Mesendoderm (in vitro differentiated cells): ENCODE measurements at regions not wholly inside any gene's neighbourhood (a gene's known extent, or its start where the extent isn't known, plus 50 kb on each side); places are given as distances from the start of the nearest gene placed in this dataset.

Source experiments
- DNase-seq: peaks from one replicate; pipeline ENCODE4 v3.0.0; 2013
- H2AK5ac ChIP-seq: 2 replicates; pipeline ENCODE4 v1.6.1; 2013; ENCODE audit warnings: low read length, inconsistent platforms
- H2BK120ac ChIP-seq: 2 replicates; pipeline ENCODE4 v1.6.1; 2013; ENCODE audit warnings: low read depth, mild to moderate bottlenecking, low read length, moderate library complexity, mixed read lengths
- H2BK15ac ChIP-seq: replicated peaks from 2 replicates; pipeline ENCODE4 v1.6.1; 2013; ENCODE audit warnings: low read depth, mild to moderate bottlenecking, moderate library complexity
- H2BK5ac ChIP-seq: 2 replicates; pipeline ENCODE4 v1.6.1; 2013; ENCODE audit warnings: low read length, inconsistent platforms
- H3K18ac ChIP-seq: 2 replicates; pipeline ENCODE4 v1.6.1; 2013; ENCODE audit warnings: mild to moderate bottlenecking, low read length, mixed read lengths
- H3K23ac ChIP-seq: one replicate; pipeline ENCODE4 v1.6.1; 2013; ENCODE audit warnings: low read length
- H3K27ac ChIP-seq: 2 replicates; pipeline ENCODE4 v1.5.1; 2013; ENCODE audit warnings: low read depth, mild to moderate bottlenecking, inconsistent platforms, low read length, moderate library complexity
- H3K27me3 ChIP-seq: 2 replicates; pipeline ENCODE4 v1.6.1; 2013; ENCODE audit warnings: low read length, control low read depth, mild to moderate bottlenecking, inconsistent platforms; ENCODE audit not compliant: insufficient read depth, poor library complexity
- H3K36me3 ChIP-seq: 2 replicates; pipeline ENCODE4 v1.6.1; 2013; ENCODE audit warnings: low read length, inconsistent platforms; ENCODE audit not compliant: control insufficient read depth, insufficient read depth
- H3K4ac ChIP-seq: one replicate; pipeline ENCODE4 v1.6.1; 2013; ENCODE audit warnings: low read depth, mild to moderate bottlenecking, low read length, moderate library complexity
- H3K4me1 ChIP-seq: 2 replicates; pipeline ENCODE4 v1.6.1; 2013; ENCODE audit warnings: low read depth, low read length, inconsistent platforms; ENCODE audit not compliant: control insufficient read depth
- H3K4me2 ChIP-seq: 2 replicates; pipeline ENCODE4 v1.6.1; 2013; ENCODE audit warnings: low read length
- H3K4me3 ChIP-seq: 2 replicates; pipeline ENCODE4 v1.5.1; 2013; ENCODE audit warnings: mild to moderate bottlenecking, low read length
- H3K56ac ChIP-seq: one replicate; pipeline ENCODE4 v1.6.1; 2013; ENCODE audit warnings: low read length
- H3K79me1 ChIP-seq: 2 replicates; pipeline ENCODE4 v1.6.1; 2013; ENCODE audit warnings: low read length, inconsistent platforms
- H3K79me2 ChIP-seq: 2 replicates; pipeline ENCODE4 v1.6.1; 2013; ENCODE audit warnings: mild to moderate bottlenecking, low read length; ENCODE audit not compliant: control insufficient read depth, insufficient read depth
- H3K9ac ChIP-seq: 2 replicates; pipeline ENCODE4 v1.6.1; 2013; ENCODE audit warnings: low read length, inconsistent platforms
- H4K5ac ChIP-seq: one replicate; pipeline ENCODE4 v1.6.1; 2013; ENCODE audit warnings: low read length
- H4K8ac ChIP-seq: one replicate; pipeline ENCODE4 v1.6.1; 2013; ENCODE audit warnings: low read depth, mild to moderate bottlenecking, control low read depth, low read length, moderate library complexity
- WGBS: extraction: QIAGEN DNeasy Blood & Tissue Kit; methylation state at CpG from one replicate; pipeline ENCODE4 v1.1.7; 2013; ENCODE audit warnings: low lambda C conversion rate, missing lambda C conversion rate; ENCODE audit not compliant: insufficient coverage; ENCODE audit errors: extremely low coverage; 5-methylcytosine and 5-hydroxymethylcytosine counted together

- no peak overlapping the region for H4K8ac ChIP-seq
- H3K18ac ChIP-seq = no peak overlapping the region
- H3K9ac ChIP-seq = no peak overlapping the region
- no CpG with 5 or more reads among the region's 1 CpG for WGBS
- H2BK15ac ChIP-seq = no peak overlapping the region
- no peaks in the 10 kb centered on the region for H3K4me1 ChIP-seq
- no peaks in the 10 kb centered on the region for H3K79me2 ChIP-seq
- no peak overlapping the region for H2BK5ac ChIP-seq
- no peak overlapping the region for H3K56ac ChIP-seq
- no peak overlapping the region for H3K4me2 ChIP-seq
- H2BK120ac ChIP-seq = no peak overlapping the region
- H3K27ac ChIP-seq = no peak overlapping the region
- no peak overlapping the region for H3K23ac ChIP-seq
- H4K5ac ChIP-seq = no peak overlapping the region
- H3K4ac ChIP-seq = no peak overlapping the region
- H3K79me1 ChIP-seq = no peaks in the 10 kb centered on the region
- no peaks in the 10 kb centered on the region for H3K27me3 ChIP-seq
- no peaks in the 10 kb centered on the region for H3K36me3 ChIP-seq
- DNase-seq = no peak
- H2AK5ac ChIP-seq = no peak overlapping the region
- H3K4me3 ChIP-seq = no peak overlapping the region
Observed at GRCh38 chr10:57830877-57831560, 436.7 kb downstream of the IPMK start.

DNA sequence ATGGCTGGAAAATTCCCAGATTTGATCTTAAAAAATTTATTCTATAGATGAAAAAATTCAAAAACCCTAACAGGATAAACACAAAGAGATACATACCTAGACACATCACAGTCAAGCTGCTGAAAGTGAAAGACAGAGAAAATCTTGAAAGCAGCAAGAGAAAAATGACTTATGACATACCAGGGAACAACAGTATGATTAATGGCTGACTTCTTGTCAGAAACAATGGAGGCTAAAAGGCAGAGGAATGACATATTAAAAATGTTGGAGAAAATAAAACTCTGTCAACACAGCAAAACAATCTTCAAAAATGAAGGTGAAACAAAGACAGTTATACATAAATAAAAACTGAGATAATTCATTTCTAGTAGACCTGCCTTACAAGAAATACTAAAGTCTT lies 442.7 kb downstream of the IPMK start:
- Histone ChIP-seq H2AK5ac (no peak overlapping the region), H3K27me3 (no peaks in the 10 kb centered on the region), H2BK120ac (no peak overlapping the region), H3K79me2 (no peaks in the 10 kb centered on the region), H3K56ac (no peak overlapping the region), H2BK5ac (no peak overlapping the region), H3K4me2 (no peak overlapping the region), H4K5ac (no peak overlapping the region), H3K36me3 (no peaks in the 10 kb centered on the region), H3K18ac (no peak overlapping the region), H3K4me1 (no peaks in the 10 kb centered on the region), H3K4me3 (no peak overlapping the region), H4K8ac (no peak overlapping the region), H3K23ac (no peak overlapping the region), H2BK15ac (no peak overlapping the region), H3K9ac (no peak overlapping the region), H3K79me1 (no peaks in the 10 kb centered on the region), H3K4ac (no peak overlapping the region), H3K27ac (no peak overlapping the region)
- no peak for DNase-seq

GRCh38 chr10:57823398-57823797 lies 444.3 kb downstream of the IPMK start:
- Histone ChIP-seq H3K23ac (no peak overlapping the region), H3K27me3 (no peaks in the 10 kb centered on the region), H3K4ac (no peak overlapping the region), H3K36me3 (no peaks in the 10 kb centered on the region), H3K4me2 (no peak overlapping the region), H3K9ac (no peak overlapping the region), H3K4me1 (no peaks in the 10 kb centered on the region), H3K79me2 (no peaks in the 10 kb centered on the region), H3K56ac (no peak overlapping the region), H3K79me1 (no peaks in the 10 kb centered on the region), H3K4me3 (no peak overlapping the region), H4K8ac (no peak overlapping the region), H2BK120ac (no peak overlapping the region), H2BK5ac (no peak overlapping the region), H4K5ac (no peak overlapping the region), H3K18ac (no peak overlapping the region), H2BK15ac (no peak overlapping the region), H3K27ac (no peak overlapping the region), H2AK5ac (no peak overlapping the region)
- no peak for DNase-seq
- no CpG with 5 or more reads among the region's 2 CpGs for WGBS

- Histone ChIP-seq H3K36me3 (no peaks in the 10 kb centered on the region), H3K27me3 (no peaks in the 10 kb centered on the region), H3K9ac (no peak overlapping the region), H2BK120ac (no peak overlapping the region), H3K18ac (no peak overlapping the region), H3K23ac (no peak overlapping the region), H2BK15ac (no peak overlapping the region), H3K79me1 (no peaks in the 10 kb centered on the region), H3K4me3 (no peak overlapping the region), H3K56ac (no peak overlapping the region), H2BK5ac (no peak overlapping the region), H3K4ac (no peak overlapping the region), H4K5ac (no peak overlapping the region), H4K8ac (no peak overlapping the region), H2AK5ac (no peak overlapping the region), H3K4me1 (no peaks in the 10 kb centered on the region), H3K27ac (no peak overlapping the region), H3K79me2 (no peaks in the 10 kb centered on the region), H3K4me2 (no peak overlapping the region)
- DNase-seq = no peak
Observed at GRCh38 chr10:57822965-57823364, 444.7 kb downstream of the IPMK start.

DNA sequence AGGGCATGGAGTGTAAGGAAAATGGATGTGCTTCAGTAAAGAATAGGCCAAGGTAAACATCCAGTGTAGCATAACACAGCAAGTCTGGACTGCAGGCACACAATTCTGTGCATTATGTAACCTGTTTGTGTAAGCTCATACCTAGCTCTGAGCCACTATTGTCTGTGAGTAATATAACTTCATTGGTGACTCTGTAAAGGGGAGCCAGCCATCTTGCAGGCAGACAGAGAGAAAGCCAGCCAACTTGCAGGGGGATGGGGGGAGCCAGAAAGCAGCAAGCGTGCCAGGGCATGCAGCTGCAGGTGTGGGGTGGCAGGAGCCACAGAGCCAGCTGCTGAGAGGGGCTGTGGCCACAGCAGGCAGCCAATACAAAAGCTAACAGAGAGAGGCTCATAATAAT lies 449.2 kb downstream of the IPMK start:
- Histone ChIP-seq H3K9ac (no peak overlapping the region), H3K18ac (no peak overlapping the region), H2BK15ac (no peak overlapping the region), H4K5ac (no peak overlapping the region), H3K36me3 (no peaks in the 10 kb centered on the region), H3K79me1 (no peaks in the 10 kb centered on the region), H2BK5ac (no peak overlapping the region), H3K23ac (no peak overlapping the region), H3K4ac (no peak overlapping the region), H2BK120ac (no peak overlapping the region), H3K27me3 (no peaks in the 10 kb centered on the region), H3K27ac (no peak overlapping the region), H3K79me2 (no peaks in the 10 kb centered on the region), H2AK5ac (no peak overlapping the region), H3K4me1 (no peaks in the 10 kb centered on the region), H4K8ac (no peak overlapping the region), H3K56ac (no peak overlapping the region), H3K4me3 (no peak overlapping the region), H3K4me2 (no peak overlapping the region)
- no peak for DNase-seq
- no CpG with 5 or more reads among the region's 1 CpG for WGBS

GRCh38 chr10:57817741-57818140 lies 450.0 kb downstream of the IPMK start:
- Histone ChIP-seq H3K4me3 (no peak overlapping the region), H3K4me1 (no peaks in the 10 kb centered on the region), H3K9ac (no peak overlapping the region), H3K27me3 (no peaks in the 10 kb centered on the region), H3K79me1 (no peaks in the 10 kb centered on the region), H2BK15ac (no peak overlapping the region), H3K4me2 (no peak overlapping the region), H2BK120ac (no peak overlapping the region), H3K56ac (no peak overlapping the region), H3K23ac (no peak overlapping the region), H3K4ac (no peak overlapping the region), H3K79me2 (no peaks in the 10 kb centered on the region), H2BK5ac (no peak overlapping the region), H4K8ac (no peak overlapping the region), H2AK5ac (no peak overlapping the region), H3K27ac (no peak overlapping the region), H3K36me3 (no peaks in the 10 kb centered on the region), H4K5ac (no peak overlapping the region), H3K18ac (no peak overlapping the region)
- no CpG with 5 or more reads among the region's 2 CpGs for WGBS
- DNase-seq = no peak
